HEK293 (cell line): ENCODE measurements at regions not wholly inside any gene's neighbourhood (a gene's known extent, or its start where the extent isn't known, plus 50 kb on each side); places are given as distances from the start of the nearest gene placed in this dataset.

Experiments
- CTCF ChIP-seq: fragments of 450-650 bp; formaldehyde crosslinking; IDR thresholded peaks from 2 replicates; pipeline ENCODE4 v1.5.1; 2016; ENCODE audit warnings: missing biosample characterization, missing genetic modification characterization
- ELK4 ChIP-seq: IDR thresholded peaks from 2 replicates; pipeline ENCODE4 v1.6.1; 2011; ENCODE audit warnings: mild to moderate bottlenecking, low read depth, low read length, borderline replicate concordance
- TCF7L2 ChIP-seq: IDR thresholded peaks from 2 replicates; pipeline ENCODE4 v1.6.1; 2011; ENCODE audit warnings: low read depth, mild to moderate bottlenecking, inconsistent platforms, low read length, moderate library complexity, borderline replicate concordance
- ZNF175 ChIP-seq: fragments of 450-650 bp; formaldehyde crosslinking; IDR thresholded peaks from 2 replicates; pipeline ENCODE4 v1.5.1; 2016; ENCODE audit warnings: missing biosample characterization, missing genetic modification characterization
- ZNF274 ChIP-seq, 2 experiments: fragments of 200-500 bp in 1 of 2; fragments of 450-650 bp in 1 of 2; sonication (Bioruptor generic) in 1 of 2; formaldehyde crosslinking in 1 of 2; IDR thresholded peaks; 2 replicates each; pipeline versions ENCODE4 v1.5.1 to v1.6.1; 2014 to 2016; ENCODE audit warnings: borderline replicate concordance in 1 of 2, inconsistent platforms in 1 of 2, low read length in 1 of 2, missing biosample characterization in 1 of 2, missing genetic modification characterization in 1 of 2
- ZNF433 ChIP-seq: fragments of 450-650 bp; formaldehyde crosslinking; IDR thresholded peaks from 2 replicates; pipeline ENCODE4 v1.5.1; 2016; ENCODE audit warnings: missing biosample characterization, missing genetic modification characterization, low read depth
- ZNF48 ChIP-seq: fragments of 450-650 bp; formaldehyde crosslinking; IDR thresholded peaks from 2 replicates; pipeline ENCODE4 v1.5.1; 2016; ENCODE audit warnings: missing biosample characterization, missing genetic modification characterization
- ZNF514 ChIP-seq: fragments of 450-650 bp; formaldehyde crosslinking; IDR thresholded peaks from 2 replicates; pipeline ENCODE4 v1.5.1; 2016; ENCODE audit warnings: missing biosample characterization, missing genetic modification characterization
- ZNF626 ChIP-seq: fragments of 450-650 bp; sonication (Bioruptor Pico); formaldehyde crosslinking; IDR thresholded peaks from 2 replicates; pipeline ENCODE4 v1.5.1; 2018; ENCODE audit warnings: missing biosample characterization, missing genetic modification characterization, inconsistent platforms
- ZNF629 ChIP-seq: fragments of 450-650 bp; formaldehyde crosslinking; IDR thresholded peaks from 2 replicates; pipeline ENCODE4 v1.5.1; 2017; ENCODE audit warnings: missing biosample characterization, missing genetic modification characterization
- ZNF785 ChIP-seq: fragments of 450-650 bp; formaldehyde crosslinking; IDR thresholded peaks from 2 replicates; pipeline ENCODE4 v1.5.1; 2016; ENCODE audit warnings: missing biosample characterization, missing genetic modification characterization

- TF ChIP-seq CTCF (tag by site-specific recombination) (no peak), ELK4 (no peak), ZNF433 (tag by site-specific recombination) (no peak), ZNF48 (tag by site-specific recombination) (no peak), TCF7L2 (no peak), ZNF785 (tag by site-specific recombination) (no peak), ZNF629 (tag by site-specific recombination) (no peak), ZNF514 (tag by site-specific recombination) (no peak), ZNF274 (IDR thresholded peaks at IDR 0.05; ENCODE audit: low read length) (no peak), ZNF274 (tag by site-specific recombination; IDR thresholded peaks at IDR 0.05; ENCODE audit: borderline replicate concordance) (no peak), ZNF626 (tag by site-specific recombination) (no peak), ZNF175 (no peak)
Observed at GRCh38 chr5:139740138-139740991, 55.2 kb upstream of the PSD2 start.
